H9 (cell line): ENCODE measurements at regions not wholly inside any gene's neighbourhood (a gene's known extent, or its start where the extent isn't known, plus 50 kb on each side); places are given as distances from the start of the nearest gene placed in this dataset.

Experiments used
- DNase-seq: peaks from one replicate; pipeline ENCODE4 v3.0.0-alpha.2; 2017
- H2AFZ ChIP-seq: one replicate; pipeline ENCODE4 v1.6.1; 2013; ENCODE audit warnings: mild to moderate bottlenecking, low read length, control low read depth, moderate library complexity
- H2AK5ac ChIP-seq: 2 replicates; pipeline ENCODE4 v1.6.1; 2013; ENCODE audit warnings: low read length, control low read depth, mixed read lengths; ENCODE audit not compliant: insufficient read length
- H2BK120ac ChIP-seq: one replicate; pipeline ENCODE4 v1.6.1; 2013; ENCODE audit warnings: low read depth, mild to moderate bottlenecking, low read length, control low read depth, inconsistent platforms; ENCODE audit not compliant: poor library complexity, severe bottlenecking
- H2BK12ac ChIP-seq: 2 replicates; pipeline ENCODE4 v1.6.1; 2013; ENCODE audit warnings: low read length, control low read depth, mixed read lengths, low read depth; ENCODE audit not compliant: insufficient read length
- H2BK15ac ChIP-seq: 2 replicates; pipeline ENCODE4 v1.6.1; 2013; ENCODE audit warnings: low read depth, low read length, control low read depth
- H2BK20ac ChIP-seq: one replicate; pipeline ENCODE4 v1.6.1; 2013; ENCODE audit warnings: low read depth, mild to moderate bottlenecking, low read length, control low read depth, inconsistent platforms; ENCODE audit not compliant: poor library complexity, severe bottlenecking
- H2BK5ac ChIP-seq: 2 replicates; pipeline ENCODE4 v1.6.1; 2013; ENCODE audit warnings: low read length, control low read depth, mixed read lengths; ENCODE audit not compliant: insufficient read length
- H3K14ac ChIP-seq: 2 replicates; pipeline ENCODE4 v1.6.1; 2013; ENCODE audit warnings: low read length, control low read depth; ENCODE audit not compliant: insufficient read depth
- H3K18ac ChIP-seq: 2 replicates; pipeline ENCODE4 v1.6.1; 2013; ENCODE audit warnings: low read depth, mild to moderate bottlenecking, mixed read lengths, low read length, control low read depth; ENCODE audit not compliant: insufficient read length
- H3K23ac ChIP-seq: 2 replicates; pipeline ENCODE4 v1.6.1; 2013; ENCODE audit warnings: low read length, control low read depth, mixed read lengths, low read depth; ENCODE audit not compliant: insufficient read length
- H3K23me2 ChIP-seq: 2 replicates; pipeline ENCODE4 v1.6.1; 2013; ENCODE audit warnings: low read depth, mild to moderate bottlenecking, mixed read lengths, low read length, control low read depth; ENCODE audit not compliant: insufficient read length, poor library complexity, severe bottlenecking
- H3K27ac ChIP-seq: 2 replicates; pipeline ENCODE4 v1.5.1; 2013; ENCODE audit warnings: low read length, control low read depth, mixed read lengths, low read depth; ENCODE audit not compliant: insufficient read length
- H3K27me3 ChIP-seq: 2 replicates; pipeline ENCODE4 v1.6.1; 2013; ENCODE audit warnings: low read length, control low read depth, inconsistent platforms; ENCODE audit not compliant: insufficient read depth
- H3K4ac ChIP-seq: 2 replicates; pipeline ENCODE4 v1.6.1; 2013; ENCODE audit warnings: low read depth, mild to moderate bottlenecking, control low read depth, inconsistent platforms, low read length, moderate library complexity
- H3K4me1 ChIP-seq: 2 replicates; pipeline ENCODE4 v1.6.1; 2013; ENCODE audit warnings: low read length, control low read depth, inconsistent platforms; ENCODE audit not compliant: insufficient read depth
- H3K4me2 ChIP-seq: 2 replicates; pipeline ENCODE4 v1.6.1; 2013; ENCODE audit warnings: low read length, control low read depth, mixed read lengths; ENCODE audit not compliant: insufficient read length, insufficient read depth
- H3K56ac ChIP-seq: 2 replicates; pipeline ENCODE4 v1.6.1; 2013; ENCODE audit warnings: low read depth, mild to moderate bottlenecking, mixed read lengths, low read length, control low read depth; ENCODE audit not compliant: insufficient read length
- H3K79me1 ChIP-seq: 2 replicates; pipeline ENCODE4 v1.6.1; 2013; ENCODE audit warnings: low read depth, mild to moderate bottlenecking, moderate library complexity, low read length, control low read depth, inconsistent platforms; ENCODE audit not compliant: insufficient read depth, poor library complexity, severe bottlenecking
- H3K79me2 ChIP-seq: 2 replicates; pipeline ENCODE4 v1.6.1; 2013; ENCODE audit warnings: low read length, control low read depth, inconsistent platforms; ENCODE audit not compliant: insufficient read depth
- H3K9ac ChIP-seq: 2 replicates; pipeline ENCODE4 v1.6.1; 2013; ENCODE audit warnings: low read length, control low read depth, mixed read lengths; ENCODE audit not compliant: insufficient read length; ENCODE audit errors: extremely low read depth
- H3K9me3 ChIP-seq: one replicate; pipeline ENCODE4 v1.6.1; 2013; ENCODE audit warnings: low read depth, low read length, inconsistent platforms; ENCODE audit not compliant: control insufficient read depth
- H3T11ph ChIP-seq: one replicate; pipeline ENCODE4 v1.6.1; 2013; ENCODE audit warnings: mild to moderate bottlenecking, low read length, control low read depth, inconsistent platforms
- H4K20me1 ChIP-seq: one replicate; pipeline ENCODE4 v1.6.1; 2013; ENCODE audit not compliant: control insufficient read depth, insufficient read length, insufficient read depth
- H4K5ac ChIP-seq: 2 replicates; pipeline ENCODE4 v1.6.1; 2013; ENCODE audit warnings: low read depth, mild to moderate bottlenecking, mixed read lengths, low read length, control low read depth; ENCODE audit not compliant: insufficient read length
- H4K8ac ChIP-seq: replicated peaks from 2 replicates; pipeline ENCODE4 v1.6.1; 2013; ENCODE audit warnings: low read length, control low read depth, mixed read lengths, low read depth; ENCODE audit not compliant: insufficient read length
- H4K91ac ChIP-seq: 2 replicates; pipeline ENCODE4 v1.6.1; 2013; ENCODE audit warnings: low read depth, mild to moderate bottlenecking, moderate library complexity, mixed read lengths, low read length, control low read depth; ENCODE audit not compliant: insufficient read length
- H3K27ac Mint-ChIP-seq, 3 experiments: 2 replicates in 2 of 3; 3 replicates in 1 of 3; pipeline ENCODE4 v1.8.0; 2020 to 2021; ENCODE audit warnings: mixed read lengths in 3 of 3, mild to moderate bottlenecking in 1 of 3, moderate library complexity in 1 of 3
- H3K27me3 Mint-ChIP-seq: 2 replicates; pipeline ENCODE4 v1.8.0; 2021; ENCODE audit warnings: low read depth, mild to moderate bottlenecking, moderate library complexity, mixed read lengths
- H3K36me3 Mint-ChIP-seq, 3 experiments: 2 replicates in 2 of 3; 3 replicates in 1 of 3; pipeline ENCODE4 v1.8.0; 2020 to 2021; ENCODE audit warnings: low read depth in 3 of 3, mixed read lengths in 3 of 3; ENCODE audit not compliant: insufficient read depth in 1 of 3
- H3K4me1 Mint-ChIP-seq, 2 experiments: 2 replicates each; pipeline ENCODE4 v1.8.0; 2020; ENCODE audit warnings: mixed read lengths in 2 of 2
- H3K4me3 Mint-ChIP-seq, 2 experiments: 2 replicates in 1 of 2; 3 replicates in 1 of 2; pipeline ENCODE4 v1.8.0; 2020 to 2021; ENCODE audit warnings: mild to moderate bottlenecking in 2 of 2, mixed read lengths in 2 of 2, moderate library complexity in 1 of 2
- H3K9me3 Mint-ChIP-seq, 2 experiments: 2 replicates in 1 of 2; 3 replicates in 1 of 2; pipeline ENCODE4 v1.8.0; 2020; ENCODE audit warnings: mild to moderate bottlenecking in 2 of 2, mixed read lengths in 2 of 2, moderate library complexity in 1 of 2
- WGBS: extraction: QIAGEN DNeasy Blood & Tissue Kit; methylation state at CpG from one replicate; pipeline ENCODE4 v1.1.7; 2013; ENCODE audit warnings: missing lambda C conversion rate, low lambda C conversion rate, mixed read lengths; ENCODE audit not compliant: insufficient read length; ENCODE audit errors: extremely low coverage; 5-methylcytosine and 5-hydroxymethylcytosine counted together
- TF ChIP-seq, protein P1 (sequence below): fragments of 200-600 bp; sonication (generic); conservative IDR thresholded peaks from 3 replicates; pipeline ENCODE4 v1.8.0; 2021; ENCODE audit warnings: antibody characterized with exemption, mild to moderate bottlenecking

DNA sequence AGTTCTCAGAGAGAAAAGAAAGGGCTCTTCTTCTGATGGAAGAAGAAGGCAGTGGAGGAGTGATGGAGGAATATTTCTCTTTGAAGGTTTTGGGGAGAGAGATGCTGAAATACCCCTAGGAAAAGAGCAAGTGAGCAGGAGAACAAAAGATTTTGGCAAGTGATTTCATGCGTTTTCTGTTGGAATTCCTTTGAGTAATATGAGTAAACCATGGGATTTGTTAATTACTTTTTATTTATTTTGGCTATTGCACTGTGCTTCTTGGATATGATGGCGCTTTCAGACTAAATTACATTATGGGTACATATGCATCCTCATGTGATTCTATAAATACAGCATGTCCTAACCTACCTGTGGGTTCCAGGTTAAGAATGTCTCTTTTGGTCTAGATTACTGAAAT lies 210.1 kb upstream of the PTGFR start:
- Histone ChIP-seq H3K4me2 (no peak overlapping the region), H3K9ac (no peak overlapping the region), H3K79me1 (no peaks in the 10 kb centered on the region), H3K56ac (no peak overlapping the region), H2BK12ac (no peak overlapping the region), H3K4me1 (no peaks in the 10 kb centered on the region), H3K18ac (no peak overlapping the region), H3K27me3 (no peaks in the 10 kb centered on the region), H2BK5ac (no peak overlapping the region), H2AFZ (no peak overlapping the region), H3K23ac (no peak overlapping the region), H3K14ac (no peak overlapping the region), H4K91ac (no peak overlapping the region), H2BK120ac (no peak overlapping the region), H3T11ph (no peak overlapping the region), H4K20me1 (no peaks in the 10 kb centered on the region), H3K27ac (no peak overlapping the region), H3K9me3 (no peaks in the 10 kb centered on the region), H3K4ac (no peak overlapping the region), H2AK5ac (no peak overlapping the region), H4K5ac (no peak overlapping the region), H3K23me2 (no peaks in the 10 kb centered on the region), H2BK20ac (no peak overlapping the region), H3K79me2 (no peaks in the 10 kb centered on the region), H4K8ac (no peak overlapping the region), H2BK15ac (no peak overlapping the region)
- Mint-ChIP-seq H3K27me3 (peaks cover 7% of the 10 kb centered on the region), H3K4me3 (no peak overlapping the region), H3K27ac (no peak overlapping the region), H3K9me3 (peaks cover 0 to 4% of the 10 kb centered on the region in 2 experiments; a peak in 1 of 5 replicates), H3K4me1 (no peaks in the 10 kb centered on the region), H3K36me3 (no peaks in the 10 kb centered on the region; a peak in 1 of 7 replicates)
- WGBS: no CpG with 5 or more reads among the region's 2 CpGs
- TF ChIP-seq, protein P1, sequence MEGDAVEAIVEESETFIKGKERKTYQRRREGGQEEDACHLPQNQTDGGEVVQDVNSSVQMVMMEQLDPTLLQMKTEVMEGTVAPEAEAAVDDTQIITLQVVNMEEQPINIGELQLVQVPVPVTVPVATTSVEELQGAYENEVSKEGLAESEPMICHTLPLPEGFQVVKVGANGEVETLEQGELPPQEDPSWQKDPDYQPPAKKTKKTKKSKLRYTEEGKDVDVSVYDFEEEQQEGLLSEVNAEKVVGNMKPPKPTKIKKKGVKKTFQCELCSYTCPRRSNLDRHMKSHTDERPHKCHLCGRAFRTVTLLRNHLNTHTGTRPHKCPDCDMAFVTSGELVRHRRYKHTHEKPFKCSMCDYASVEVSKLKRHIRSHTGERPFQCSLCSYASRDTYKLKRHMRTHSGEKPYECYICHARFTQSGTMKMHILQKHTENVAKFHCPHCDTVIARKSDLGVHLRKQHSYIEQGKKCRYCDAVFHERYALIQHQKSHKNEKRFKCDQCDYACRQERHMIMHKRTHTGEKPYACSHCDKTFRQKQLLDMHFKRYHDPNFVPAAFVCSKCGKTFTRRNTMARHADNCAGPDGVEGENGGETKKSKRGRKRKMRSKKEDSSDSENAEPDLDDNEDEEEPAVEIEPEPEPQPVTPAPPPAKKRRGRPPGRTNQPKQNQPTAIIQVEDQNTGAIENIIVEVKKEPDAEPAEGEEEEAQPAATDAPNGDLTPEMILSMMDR: no peak
- DNase-seq: no peak
